ENCODE measurements at regions not wholly inside any gene's neighbourhood (a gene's known extent, or its start where the extent isn't known, plus 50 kb on each side); places are given as distances from the start of the nearest gene placed in this dataset. TPM values are rescaled to one million over a fixed set of nuclear protein-coding genes. Genes with fewer than 3 reads are reported as not detected.

DNA sequence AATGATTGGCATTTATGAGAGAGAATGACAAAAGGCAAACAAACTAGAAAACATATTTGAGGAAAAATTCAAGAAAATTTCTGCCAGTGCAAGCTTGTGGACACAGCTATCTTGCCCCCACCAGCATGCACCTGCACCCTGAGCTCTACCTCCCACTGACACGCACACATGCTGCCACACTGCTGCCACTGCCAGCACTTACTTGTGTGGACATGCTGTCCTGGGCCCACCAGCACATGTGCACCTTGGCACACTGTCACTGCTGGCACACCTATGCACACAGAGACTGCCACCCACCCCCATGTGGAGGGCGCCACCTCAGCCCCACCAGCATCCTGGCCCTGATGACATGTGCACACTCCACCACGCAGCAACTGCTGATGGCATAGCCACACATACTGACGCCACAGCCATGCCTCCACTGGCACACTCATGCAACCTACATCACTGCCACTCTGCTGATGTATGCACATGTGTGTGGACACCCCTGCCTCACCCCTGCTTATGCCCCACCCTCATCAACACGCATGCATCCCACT is 475.0 kb downstream of the SOX5 start:
- no CpG with 5 or more reads among the region's 5 CpGs for WGBS, 2 donors (ENCODE audit: extremely low coverage in 2 of 2, insufficient read length in 2 of 2, insufficient replicate concordance in 1 of 2)
- Histone ChIP-seq H4K8ac (ENCODE audit: low read depth, low read length) (no peak overlapping the region), H2BK12ac (ENCODE audit: low read length) (no peak overlapping the region), H3K14ac (ENCODE audit: low read length) (peak overlapping the region; percentile 49), H3K4me2 (ENCODE audit: insufficient read depth, low read length, poor library complexity, severe bottlenecking) (no peak overlapping the region), H3K4me3 (ENCODE audit: low read length in 2 of 2) (peak overlapping the region in 1 of 2 donors; percentile 70), H3K36me3 (replicated peaks in 1 of 2; ENCODE audit: control insufficient read depth in 2 of 2, insufficient read depth in 2 of 2, low read length in 2 of 2) (no peaks in the 10 kb centered on the region), H3K23ac (ENCODE audit: low read depth, low read length, poor library complexity) (peak overlapping the region; percentile 68), H2AFZ (ENCODE audit: low read length) (no peak overlapping the region), H3K18ac (ENCODE audit: low read length) (peak overlapping the region; percentile 76), H3K79me1 (ENCODE audit: low read depth, low read length) (peaks cover 1% of the 10 kb centered on the region), H4K91ac (ENCODE audit: low read depth, low read length, poor library complexity) (peak overlapping the region; percentile 53), H3K27ac (replicated peaks; ENCODE audit: low read length) (no peak overlapping the region), H2BK15ac (ENCODE audit: low read length) (no peak overlapping the region), H2AK5ac (ENCODE audit: low read depth, low read length) (no peak overlapping the region), H3K9me3 (replicated peaks in 1 of 2; ENCODE audit: control insufficient read depth in 2 of 2, insufficient read depth in 1 of 2, low read depth in 1 of 2, low read length in 2 of 2) (peaks cover 0 to 5% of the 10 kb centered on the region in 2 donors), H3K4ac (ENCODE audit: low read length) (peak overlapping the region; percentile 77), H3K9ac (ENCODE audit: low read depth, low read length, poor library complexity) (peak overlapping the region; percentile 57), H2BK120ac (ENCODE audit: low read depth, low read length) (peak overlapping the region; percentile 37), H3K4me1 (ENCODE audit: control insufficient read depth in 2 of 2, insufficient read depth in 1 of 2, low read depth in 1 of 2, low read length in 2 of 2) (peaks cover 0 to 3% of the 10 kb centered on the region in 2 donors), H2BK5ac (ENCODE audit: low read length) (peak overlapping the region; percentile 16), H3K27me3 (ENCODE audit: control insufficient read depth in 3 of 3, insufficient read depth in 3 of 3, low read depth in 1 of 3, low read length in 3 of 3) (no peaks in the 10 kb centered on the region)
- DNase-seq (ENCODE audit: low spot score) = no peak

Small RNAs in the stretch of these regions (small RNA-seq; reads per million reads assigned to genes)
- not detected for gene AC087258.2 (ENCODE audit: insufficient read depth)
